ENCODE measurements at regions not wholly inside any gene's neighbourhood (a gene's known extent, or its start where the extent isn't known, plus 50 kb on each side); places are given as distances from the start of the nearest gene placed in this dataset.
"Not testable (repeated sequence)": the region's sequence is repeated elsewhere in the genome, so short reads cannot be mapped to it uniquely, and the experiment has no call there.

DNA sequence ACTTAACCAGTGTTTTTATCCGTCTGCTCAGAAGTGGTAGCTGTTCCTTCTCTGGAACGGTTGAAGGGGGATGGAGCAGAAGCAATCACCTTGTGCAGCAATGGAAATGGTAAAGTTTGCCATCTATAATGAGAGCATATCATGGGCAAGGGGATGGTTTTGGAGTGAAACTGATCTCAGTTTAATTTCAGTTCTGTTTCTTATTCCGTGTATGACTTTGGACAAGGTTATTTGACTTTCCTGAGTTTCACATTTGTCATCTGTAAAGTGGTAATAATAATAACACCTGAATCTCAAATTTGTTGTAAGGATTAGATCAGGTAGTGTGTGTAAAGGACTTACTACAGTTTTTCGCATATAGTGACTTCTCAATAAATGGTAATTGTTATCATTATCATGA lies 106.1 kb downstream of the PCSK1 start:
- 88 to 93% methylated on average over 4 of the region's 4 CpGs for WGBS, 2 donors
- intact Hi-C loops (cut with DNase I; ENCODE audit: low total_unique reads), result no loop called here
- no peak overlapping the region for H3K4me3 ChIP-seq (ENCODE audit: low read depth, poor library complexity, severe bottlenecking)
- TF ChIP-seq, protein P1, sequence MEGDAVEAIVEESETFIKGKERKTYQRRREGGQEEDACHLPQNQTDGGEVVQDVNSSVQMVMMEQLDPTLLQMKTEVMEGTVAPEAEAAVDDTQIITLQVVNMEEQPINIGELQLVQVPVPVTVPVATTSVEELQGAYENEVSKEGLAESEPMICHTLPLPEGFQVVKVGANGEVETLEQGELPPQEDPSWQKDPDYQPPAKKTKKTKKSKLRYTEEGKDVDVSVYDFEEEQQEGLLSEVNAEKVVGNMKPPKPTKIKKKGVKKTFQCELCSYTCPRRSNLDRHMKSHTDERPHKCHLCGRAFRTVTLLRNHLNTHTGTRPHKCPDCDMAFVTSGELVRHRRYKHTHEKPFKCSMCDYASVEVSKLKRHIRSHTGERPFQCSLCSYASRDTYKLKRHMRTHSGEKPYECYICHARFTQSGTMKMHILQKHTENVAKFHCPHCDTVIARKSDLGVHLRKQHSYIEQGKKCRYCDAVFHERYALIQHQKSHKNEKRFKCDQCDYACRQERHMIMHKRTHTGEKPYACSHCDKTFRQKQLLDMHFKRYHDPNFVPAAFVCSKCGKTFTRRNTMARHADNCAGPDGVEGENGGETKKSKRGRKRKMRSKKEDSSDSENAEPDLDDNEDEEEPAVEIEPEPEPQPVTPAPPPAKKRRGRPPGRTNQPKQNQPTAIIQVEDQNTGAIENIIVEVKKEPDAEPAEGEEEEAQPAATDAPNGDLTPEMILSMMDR (IDR thresholded peaks at IDR 0.05), result no peak
- TF ChIP-seq POLR2A (IDR thresholded peaks at IDR 0.05), result no peak
- no peak for DNase-seq (ENCODE audit: low spot score in 2 of 2)

DNA sequence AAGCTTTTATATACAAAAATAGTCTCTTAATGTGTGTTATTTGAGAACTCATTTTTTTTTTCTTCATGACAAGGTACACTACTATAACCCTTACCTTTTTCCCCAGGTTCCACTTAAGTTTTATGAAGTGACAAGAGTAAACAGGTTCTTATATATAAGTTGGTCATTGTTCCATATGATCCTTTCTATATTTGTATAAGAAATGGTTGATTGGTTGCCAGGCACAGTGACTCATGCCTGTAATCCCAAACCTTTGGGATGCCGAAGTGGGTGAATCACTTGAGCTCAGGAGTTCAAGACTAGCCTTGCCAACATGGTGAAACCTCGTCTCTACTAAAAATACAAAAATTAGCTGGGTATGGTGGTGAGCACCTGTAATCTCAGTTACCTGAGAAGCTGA lies 108.3 kb downstream of the PCSK1 start:
- DNase-seq (ENCODE audit: low spot score in 2 of 2), result no peak
- intact Hi-C loops (cut with DNase I; ENCODE audit: low total_unique reads), result no loop called here
- WGBS, 2 donors, result 55 to 67% methylated on average over 2 of the region's 2 CpGs
- TF ChIP-seq POLR2A (IDR thresholded peaks at IDR 0.05), result no peak
- TF ChIP-seq, protein P1 (IDR thresholded peaks at IDR 0.05), result no peak
- H3K4me3 ChIP-seq (ENCODE audit: low read depth, poor library complexity, severe bottlenecking), result no peak overlapping the region

DNA sequence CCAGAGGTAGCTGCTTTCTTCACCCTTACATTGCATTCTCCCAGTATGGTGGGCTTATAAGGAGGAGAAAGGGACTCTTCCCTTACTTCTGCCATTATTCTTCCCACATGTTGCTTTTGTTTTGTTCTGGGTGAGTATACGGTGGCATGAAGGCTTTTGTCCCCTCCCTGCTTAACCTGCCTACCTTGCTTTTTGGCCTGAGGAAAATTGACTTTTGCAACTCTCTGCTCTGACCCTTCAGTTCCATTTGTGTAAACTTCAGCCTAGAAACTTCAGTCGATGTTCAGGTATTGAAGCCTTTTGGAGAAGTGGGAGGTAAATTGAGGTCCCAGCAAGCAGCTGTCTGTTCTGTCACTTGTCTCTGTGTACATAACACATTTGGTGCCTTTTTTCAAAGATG lies 110.2 kb downstream of the PCSK1 start:
- 79 to 90% methylated on average over 2 of the region's 2 CpGs for WGBS, 2 donors
- TF ChIP-seq, protein P1 (IDR thresholded peaks at IDR 0.05), result no peak
- no peak for TF ChIP-seq POLR2A (IDR thresholded peaks at IDR 0.05)
- intact Hi-C loops (cut with DNase I; ENCODE audit: low total_unique reads), result no loop called here
- H3K4me3 ChIP-seq (ENCODE audit: low read depth, poor library complexity, severe bottlenecking), result no peak overlapping the region
- no peak for DNase-seq (ENCODE audit: low spot score in 2 of 2)

DNA sequence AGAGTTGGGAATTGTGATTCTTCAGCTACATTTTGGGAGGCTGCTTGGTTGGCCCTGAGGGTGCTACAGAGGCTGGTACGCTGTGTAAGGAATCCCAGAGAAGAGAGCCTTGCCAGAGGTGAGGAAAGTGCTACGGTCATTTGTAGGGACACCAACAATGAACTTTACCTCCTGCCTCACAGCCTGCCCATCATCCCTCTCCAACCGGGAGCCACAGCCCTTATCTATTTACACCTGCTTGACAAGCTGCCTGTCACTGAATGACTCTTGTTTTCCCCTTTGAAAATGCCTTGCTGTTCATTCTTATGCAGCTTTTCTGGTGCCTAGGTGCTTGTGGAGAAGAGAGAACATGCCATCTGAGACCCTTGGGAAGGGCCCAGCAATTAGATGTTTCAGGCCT lies 110.8 kb downstream of the PCSK1 start:
- TF ChIP-seq POLR2A (IDR thresholded peaks at IDR 0.05), result no peak
- WGBS, 2 donors, result 79 to 86% methylated on average over 3 of the region's 3 CpGs
- no peak for DNase-seq (ENCODE audit: low spot score in 2 of 2)
- no peak overlapping the region for H3K4me3 ChIP-seq (ENCODE audit: low read depth, poor library complexity, severe bottlenecking)
- intact Hi-C loops (cut with DNase I; ENCODE audit: low total_unique reads), result no loop called here

DNA sequence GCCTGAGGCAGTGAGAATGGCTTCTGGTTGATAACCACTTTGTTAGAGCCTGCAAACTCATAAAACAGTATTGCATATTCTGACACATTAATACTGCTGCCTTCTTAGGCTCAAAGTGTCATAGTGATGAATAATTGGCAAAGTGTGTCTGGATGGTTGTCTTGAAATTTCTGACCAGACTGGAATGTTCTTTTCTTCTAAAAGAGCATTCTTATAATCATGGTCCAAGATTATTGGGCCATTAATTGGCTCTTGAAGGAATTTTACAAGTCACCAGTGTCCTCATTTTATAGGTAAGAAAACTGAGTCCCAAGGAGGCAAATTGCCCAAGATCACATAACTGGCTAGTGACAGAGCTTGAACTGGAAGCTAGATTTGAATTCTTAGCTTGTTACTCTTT lies 111.7 kb downstream of the PCSK1 start:
- TF ChIP-seq, protein P1 (IDR thresholded peaks at IDR 0.05), result no peak
- TF ChIP-seq POLR2A (IDR thresholded peaks at IDR 0.05), result no peak
- intact Hi-C loops (cut with DNase I; ENCODE audit: low total_unique reads), result no loop called here

DNA sequence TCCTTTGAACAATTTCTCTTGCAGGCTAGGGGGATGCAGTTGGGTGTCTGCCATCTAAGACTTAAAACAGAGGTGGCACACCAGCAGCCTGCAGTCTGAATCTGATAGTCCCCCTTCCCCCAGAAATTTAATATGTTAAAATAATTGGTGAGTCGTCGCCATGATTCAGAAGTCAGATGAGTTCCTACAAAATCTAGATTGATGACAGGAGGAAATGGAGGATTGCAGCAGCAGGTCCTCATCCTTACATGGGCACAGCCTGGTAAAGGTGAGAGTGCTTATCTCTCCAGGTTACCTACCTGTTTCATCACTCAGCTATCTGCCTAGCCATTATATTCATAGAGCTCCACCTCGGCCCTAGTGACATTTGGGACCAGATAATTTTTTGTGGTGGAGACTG lies 112.3 kb downstream of the PCSK1 start:
- H3K4me3 ChIP-seq (ENCODE audit: low read depth, poor library complexity, severe bottlenecking), result no peak overlapping the region
- intact Hi-C loops (cut with DNase I; ENCODE audit: low total_unique reads), result no loop called here
- 91 to 92% methylated on average over 3 of the region's 3 CpGs for WGBS, 2 donors
- TF ChIP-seq, protein P1 (IDR thresholded peaks at IDR 0.05), result no peak
- TF ChIP-seq POLR2A (IDR thresholded peaks at IDR 0.05), result no peak
- DNase-seq (ENCODE audit: low spot score in 2 of 2), result no peak

More for the DNA sequence above, 111.7 kb downstream of the PCSK1 start:
- no peak overlapping the region for H3K4me3 ChIP-seq (ENCODE audit: low read depth, poor library complexity, severe bottlenecking)
- no peak for DNase-seq (ENCODE audit: low spot score in 2 of 2)

DNA sequence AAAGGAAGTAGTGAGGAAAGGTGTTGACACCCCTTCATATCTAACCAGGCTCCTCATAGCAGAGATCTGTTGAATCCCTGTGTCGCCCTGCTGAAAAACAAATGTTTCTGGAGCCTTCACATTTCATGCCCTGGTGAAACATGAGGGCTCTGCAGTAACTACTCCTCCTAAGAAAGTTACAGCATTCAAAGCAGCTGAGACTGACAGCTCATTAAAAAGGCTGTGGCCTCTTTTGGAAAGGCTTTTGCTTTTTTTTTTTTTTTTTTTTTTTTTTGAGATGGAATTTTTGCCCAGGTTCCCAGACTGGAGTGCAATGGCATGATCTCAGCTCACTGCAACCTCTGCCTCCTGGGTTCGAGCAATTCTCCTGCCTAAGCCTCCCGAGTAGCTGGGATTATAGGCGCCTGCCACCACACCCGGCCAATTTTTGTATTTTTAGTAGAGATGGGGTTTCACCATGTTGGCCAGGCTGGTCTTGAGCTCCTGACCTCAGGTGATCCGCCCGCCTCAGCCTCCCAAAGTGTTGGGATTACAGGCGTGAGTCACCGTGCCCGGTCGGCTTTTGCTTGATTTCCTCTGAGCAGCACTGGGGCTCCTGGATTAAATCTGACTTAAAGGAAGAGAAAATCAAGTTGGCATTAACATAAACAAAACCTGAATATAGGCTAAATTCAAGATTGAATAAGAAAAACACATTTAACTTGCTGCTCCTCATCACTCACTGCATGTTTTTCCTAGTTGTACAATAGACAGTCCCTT lies 112.9 kb downstream of the PCSK1 start:
- DNase-seq (ENCODE audit: low spot score in 2 of 2); intact Hi-C loops (cut with DNase I; ENCODE audit: low total_unique reads); H3K4me3 ChIP-seq (ENCODE audit: low read depth, poor library complexity, severe bottlenecking): not testable (repeated sequence)
- 95% methylated on average over 11 of the region's 11 CpGs for WGBS, 2 donors

Data from lower leg skin (tissue), 4 donors.